RWPE1 (cell line): ENCODE measurements at regions not wholly inside any gene's neighbourhood (a gene's known extent, or its start where the extent isn't known, plus 50 kb on each side); places are given as distances from the start of the nearest gene placed in this dataset.

ENCODE experiments used
- CTCF ChIA-PET: fragments of 350-600 bp; sonication (Branson Sonifier 250); formaldehyde crosslinking; extraction: SDS; loops from one replicate; lab custom pipeline; 2021; lab: Yijun Ruan, JAX
- POLR2A ChIA-PET: fragments of 400-600 bp; formaldehyde crosslinking; extraction: SDS; loops from one replicate; lab custom pipeline; 2020; ENCODE audit warnings: antibody characterized with exemption; ENCODE audit not compliant: low non-redundant PET; lab: Yijun Ruan, JAX
- DNase-seq: peaks from one replicate; pipeline ENCODE4 v3.0.0; 2012; ENCODE audit warnings: low spot score
- H3K27ac ChIP-seq: fragments of 450-650 bp; 2 replicates; pipeline ENCODE4 v1.5.1; 2017
- TF ChIP-seq, protein P1 (sequence below): fragments of 450-650 bp; conservative IDR thresholded peaks from 2 replicates; pipeline ENCODE4 v1.5.1; 2017; ENCODE audit warnings: low read depth, mild to moderate bottlenecking

DNA sequence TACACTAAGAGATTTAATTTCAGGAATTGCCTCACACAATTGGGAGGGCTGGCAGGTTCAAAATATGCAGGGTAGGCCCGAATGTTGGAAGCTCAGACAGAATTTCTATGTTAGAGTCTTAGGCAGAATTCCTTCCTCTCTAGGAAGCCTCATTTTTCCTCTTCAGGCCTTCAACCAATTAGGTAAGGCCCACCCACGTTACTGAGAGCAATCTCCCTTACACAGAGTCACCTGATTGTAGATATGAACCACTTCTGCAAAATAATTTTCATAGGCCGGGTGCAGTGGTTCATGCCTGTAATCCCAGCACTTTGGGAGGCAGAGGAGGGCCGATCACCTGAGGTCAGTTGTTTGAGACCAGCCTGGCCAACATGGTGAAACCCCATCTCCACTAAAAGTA lies 50.2 kb upstream of the HIVEP1 start:
- POLR2A ChIA-PET = no interaction called here
- no peak overlapping the region for H3K27ac ChIP-seq
- no peak for DNase-seq
- TF ChIP-seq, protein P1, sequence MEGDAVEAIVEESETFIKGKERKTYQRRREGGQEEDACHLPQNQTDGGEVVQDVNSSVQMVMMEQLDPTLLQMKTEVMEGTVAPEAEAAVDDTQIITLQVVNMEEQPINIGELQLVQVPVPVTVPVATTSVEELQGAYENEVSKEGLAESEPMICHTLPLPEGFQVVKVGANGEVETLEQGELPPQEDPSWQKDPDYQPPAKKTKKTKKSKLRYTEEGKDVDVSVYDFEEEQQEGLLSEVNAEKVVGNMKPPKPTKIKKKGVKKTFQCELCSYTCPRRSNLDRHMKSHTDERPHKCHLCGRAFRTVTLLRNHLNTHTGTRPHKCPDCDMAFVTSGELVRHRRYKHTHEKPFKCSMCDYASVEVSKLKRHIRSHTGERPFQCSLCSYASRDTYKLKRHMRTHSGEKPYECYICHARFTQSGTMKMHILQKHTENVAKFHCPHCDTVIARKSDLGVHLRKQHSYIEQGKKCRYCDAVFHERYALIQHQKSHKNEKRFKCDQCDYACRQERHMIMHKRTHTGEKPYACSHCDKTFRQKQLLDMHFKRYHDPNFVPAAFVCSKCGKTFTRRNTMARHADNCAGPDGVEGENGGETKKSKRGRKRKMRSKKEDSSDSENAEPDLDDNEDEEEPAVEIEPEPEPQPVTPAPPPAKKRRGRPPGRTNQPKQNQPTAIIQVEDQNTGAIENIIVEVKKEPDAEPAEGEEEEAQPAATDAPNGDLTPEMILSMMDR = no peak
- CTCF ChIA-PET = no interaction called here

DNA sequence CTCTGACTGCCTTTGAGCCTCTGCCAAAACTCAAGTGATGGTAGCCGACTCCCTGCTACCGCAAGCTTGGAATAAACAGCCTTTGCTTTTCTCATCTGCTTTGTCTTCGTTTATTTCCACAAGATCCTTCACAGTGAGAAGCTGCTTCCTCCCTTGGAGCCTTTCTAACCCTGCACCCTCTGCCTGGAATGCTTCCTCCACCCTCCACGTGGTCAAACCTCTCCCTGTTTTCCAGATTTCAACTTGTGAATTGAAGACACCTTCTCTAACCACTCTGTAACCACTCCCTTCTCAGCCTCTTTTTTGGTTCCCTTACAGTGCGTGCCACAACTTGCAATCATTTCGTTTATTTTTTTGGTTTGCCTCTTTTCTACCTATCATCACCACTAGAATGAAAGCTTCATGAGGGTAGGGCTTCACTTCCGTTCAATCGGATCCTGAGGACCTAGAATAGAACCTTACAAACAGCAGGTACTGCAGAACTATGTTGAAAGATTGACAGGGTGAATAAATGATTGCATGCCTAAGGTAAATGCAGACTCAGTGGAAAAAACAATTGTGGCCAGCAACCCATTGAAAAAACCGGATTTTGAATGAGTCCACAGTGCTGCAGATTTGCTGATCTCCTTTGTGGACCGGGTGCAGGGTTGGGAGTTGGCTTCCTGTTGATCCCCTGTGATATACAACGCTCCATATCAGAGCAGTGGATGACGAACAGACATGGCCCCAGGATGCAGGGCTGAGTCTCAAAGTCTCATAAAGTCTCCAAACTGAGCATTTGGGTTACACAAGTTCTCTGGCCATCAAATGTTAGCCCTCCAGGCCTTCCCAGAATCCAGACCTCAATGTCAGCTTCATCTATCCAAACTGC lies 51.0 kb upstream of the HIVEP1 start:
- POLR2A ChIA-PET = no interaction called here
- DNase-seq = no peak
- CTCF ChIA-PET = interaction anchor here (0.6 kb wide), 1 partner anchor 664 kb away, joined by 3 read pairs; no protein-coding TSS in a partner anchor
- no peak overlapping the region for H3K27ac ChIP-seq
- TF ChIP-seq, protein P1 = no peak

GRCh38 chr6:11956781-11957180 lies 55.3 kb upstream of the HIVEP1 start:
- POLR2A ChIA-PET = no interaction called here
- no peak overlapping the region for H3K27ac ChIP-seq
- CTCF ChIA-PET = interaction anchor here (1.4 kb wide), 1 partner anchor 10 kb away, joined by 3 read pairs; no protein-coding TSS in a partner anchor
- DNase-seq = no peak
- TF ChIP-seq, protein P1 = no peak

DNA sequence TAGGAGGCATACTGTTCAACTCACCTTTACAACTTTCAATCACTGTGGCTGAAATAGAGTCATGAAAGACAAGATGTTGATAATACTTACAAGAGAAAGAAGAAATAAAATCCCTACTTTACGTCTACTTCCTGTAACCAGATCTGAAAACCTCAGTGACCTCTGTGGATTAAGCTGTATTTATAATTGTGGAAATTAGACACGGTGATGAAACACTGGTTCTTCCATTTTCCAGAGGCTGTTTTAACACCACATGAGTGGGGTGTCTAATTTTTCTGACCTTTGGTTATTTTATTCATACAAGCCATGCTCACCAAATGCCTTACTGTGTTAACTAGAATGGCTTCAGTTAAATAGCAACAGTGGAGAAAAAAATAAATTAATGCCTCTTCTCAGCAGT lies 58.5 kb upstream of the HIVEP1 start:
- H3K27ac ChIP-seq = no peak overlapping the region
- no peak for DNase-seq
- ChIA-PET POLR2A (no interaction called here), CTCF (no interaction called here)
- TF ChIP-seq, protein P1 = no peak

- CTCF ChIA-PET = interaction anchor here (0.8 kb wide), 1 partner anchor 29 kb away, joined by 4 read pairs; no protein-coding TSS in a partner anchor
- DNase-seq = no peak
- no peak overlapping the region for H3K27ac ChIP-seq
- POLR2A ChIA-PET = no interaction called here
- TF ChIP-seq, protein P1 = no peak
Measured at GRCh38 chr6:11952316-11952715, 59.8 kb upstream of the HIVEP1 start.

GRCh38 chr6:11951868-11952267 lies 60.2 kb upstream of the HIVEP1 start:
- DNase-seq = no peak
- ChIA-PET CTCF (no interaction called here), POLR2A (no interaction called here)
- H3K27ac ChIP-seq = no peak overlapping the region
- TF ChIP-seq, protein P1 = no peak
